ENCODE measurements at regions not wholly inside any gene's neighbourhood (a gene's known extent, or its start where the extent isn't known, plus 50 kb on each side); places are given as distances from the start of the nearest gene placed in this dataset.

- Histone ChIP-seq H3K79me2 (ENCODE audit: insufficient read depth, low read length) (no peaks in the 10 kb centered on the region), H3T11ph (ENCODE audit: low read length) (no peak overlapping the region), H3K27ac (ENCODE audit: insufficient read length, low read depth, low read length) (no peak overlapping the region), H2BK15ac (ENCODE audit: low read depth, low read length) (no peak overlapping the region), H4K91ac (ENCODE audit: insufficient read length, low read depth, low read length) (no peak overlapping the region), H3K56ac (ENCODE audit: insufficient read length, low read depth, low read length) (no peak overlapping the region), H2BK120ac (ENCODE audit: low read depth, low read length, poor library complexity, severe bottlenecking) (no peak overlapping the region), H3K4me1 (ENCODE audit: insufficient read depth, low read length) (no peaks in the 10 kb centered on the region), H4K5ac (ENCODE audit: insufficient read length, low read depth, low read length) (no peak overlapping the region), H3K27me3 (ENCODE audit: insufficient read depth, low read length) (no peaks in the 10 kb centered on the region), H3K18ac (ENCODE audit: insufficient read length, low read depth, low read length) (no peak overlapping the region), H2BK5ac (ENCODE audit: insufficient read length, low read length) (no peak overlapping the region), H3K14ac (ENCODE audit: insufficient read depth, low read length) (no peak overlapping the region), H4K8ac (replicated peaks; ENCODE audit: insufficient read length, low read depth, low read length) (no peak overlapping the region), H3K4me2 (ENCODE audit: insufficient read depth, insufficient read length, low read length) (no peak overlapping the region), H3K79me1 (ENCODE audit: insufficient read depth, low read depth, low read length, poor library complexity, severe bottlenecking) (no peaks in the 10 kb centered on the region), H2BK12ac (ENCODE audit: insufficient read length, low read depth, low read length) (no peak overlapping the region), H2BK20ac (ENCODE audit: low read depth, low read length, poor library complexity, severe bottlenecking) (no peak overlapping the region), H2AFZ (ENCODE audit: low read length) (no peak overlapping the region), H4K20me1 (ENCODE audit: control insufficient read depth, insufficient read depth, insufficient read length) (no peaks in the 10 kb centered on the region), H3K23ac (ENCODE audit: insufficient read length, low read depth, low read length) (no peak overlapping the region), H3K4ac (ENCODE audit: low read depth, low read length) (no peak overlapping the region), H2AK5ac (ENCODE audit: insufficient read length, low read length) (no peak overlapping the region), H3K9ac (ENCODE audit: extremely low read depth, insufficient read length, low read length) (no peak overlapping the region), H3K23me2 (ENCODE audit: insufficient read length, low read depth, low read length, poor library complexity, severe bottlenecking) (no peaks in the 10 kb centered on the region), H3K9me3 (ENCODE audit: control insufficient read depth, low read depth, low read length) (peaks cover 10% of the 10 kb centered on the region)
- Mint-ChIP-seq H3K27ac (no peak overlapping the region; a peak in 1 of 7 replicates), H3K36me3 (ENCODE audit: insufficient read depth in 1 of 3, low read depth in 3 of 3) (peaks cover 11 to 15% (median 13%) of the 10 kb centered on the region in 3 experiments), H3K4me1 (no peaks in the 10 kb centered on the region), H3K27me3 (ENCODE audit: low read depth) (no peaks in the 10 kb centered on the region), H3K4me3 (no peak overlapping the region), H3K9me3 (peaks cover 16 to 17% of the 10 kb centered on the region in 2 experiments)
- no peak for TF ChIP-seq CTCF (conservative IDR thresholded peaks at IDR 0.05)
- no peak for DNase-seq
- WGBS (ENCODE audit: extremely low coverage, insufficient read length, low lambda C conversion rate) = no CpG with 5 or more reads among the region's 3 CpGs
Observed at GRCh38 chr6:121559611-121560269, 124.3 kb downstream of the GJA1 start.

Data from H9 (cell line).